Heart left ventricle (tissue), 13 donors: ENCODE measurements at regions not wholly inside any gene's neighbourhood (a gene's known extent, or its start where the extent isn't known, plus 50 kb on each side); places are given as distances from the start of the nearest gene placed in this dataset.

Source experiments
- CTCF ChIP-seq, 12 donors: fragments of 200-600 bp; sonication (generic) in 4 of 12; IDR thresholded peaks; one replicate each; pipeline versions ENCODE4 v1.5.0 to v1.8.0; 2018 to 2022; ENCODE audit warnings: antibody characterized with exemption in 12 of 12, mild to moderate bottlenecking in 5 of 12
- POLR2A ChIP-seq, 2 donors: fragments of 450-650 bp; IDR thresholded peaks; one replicate each; pipeline ENCODE4 v1.6.1; 2017; ENCODE audit warnings: antibody characterized with exemption in 2 of 2, mild to moderate bottlenecking in 2 of 2, moderate library complexity in 2 of 2
- donor health status: ischemic (EF 13 %, LVEDD 7.1; RV severe dilation, severe dysfunction).
- donor health status: DM: no; HTN: yes; CAD: no.
- donor health status: DM: no; HTN: no; CAD: no.
- donor health status: ischemic (EF 25% LVEDD 6.9; RV normal size, moderate dysfunction).
- donor health status: ischemic (EF 25% LVEDD 5.7; RV mildly dilated, moderate dysfunction).
- donor health status: ischemic (EF 35%, LVEDD 5.7; RV mildly dilated, moderate dysfunction).
- donor health status: nonischemic (EF 11% LVEDD 7.7; RV severe dilation, severe dysfunction).
- donor health status: DM: yes; HTN: yes; CAD: no.
- donor health status: PGD.
- donor health status: ischemic (EF 29% LVEDD 5.4; RV normal size, mild dysfunction).
- donor health status: nonischemic (EF 23%, LVEDD 6.1; RV moderate dilation, normal function).

GRCh38 chr5:27158775-27159174 lies 120.4 kb upstream of the CDH9 start:
- TF ChIP-seq CTCF (IDR thresholded peaks at IDR 0.05) (no peak), POLR2A (IDR thresholded peaks at IDR 0.05) (no peak)
